H1 (cell line): ENCODE measurements at regions not wholly inside any gene's neighbourhood (a gene's known extent, or its start where the extent isn't known, plus 50 kb on each side); places are given as distances from the start of the nearest gene placed in this dataset.
A peak's percentile ranks its signal among the peaks of the same experiment; 100 is the strongest.

Experiments
- CTCF ChIA-PET: fragments of 300-600 bp; sonication (Branson Sonifier 250); formaldehyde crosslinking; loops from one replicate; lab custom pipeline; 2021; ENCODE audit not compliant: partially characterized antibody; lab: Charles Lee
- POLR2A ChIA-PET: fragments of 300-600 bp; sonication (Branson Sonifier 250); formaldehyde crosslinking; loops from one replicate; lab custom pipeline; 2021; ENCODE audit warnings: inconsistent platforms; ENCODE audit not compliant: partially characterized antibody; lab: Charles Lee
- DNase-seq, 2 experiments: peaks; one replicate each; pipeline versions ENCODE4 v3.0.0 to v3.0.0-alpha.2; 2010 to 2022; ENCODE audit warnings: low spot score in 2 of 2, low read depth in 1 of 2, mixed read lengths in 1 of 2
- FAIRE-seq: peaks from 2 replicates; lab custom pipeline; 2011; peaks lifted over from hg19 to GRCh38; lab: Jason Lieb, UNC
- H2AFZ ChIP-seq: 2 replicates; pipeline ENCODE4 v1.8.1; 2012; ENCODE audit warnings: low read length, inconsistent platforms
- H2AK5ac ChIP-seq: 2 replicates; pipeline ENCODE4 v1.6.1; 2013; ENCODE audit warnings: low read depth, low read length
- H2BK120ac ChIP-seq: replicated peaks from 2 replicates; pipeline ENCODE3; 2013; ENCODE audit warnings: low read depth, low read length, inconsistent platforms
- H2BK12ac ChIP-seq: 2 replicates; pipeline ENCODE4 v1.6.1; 2013; ENCODE audit warnings: low read depth, low read length
- H2BK15ac ChIP-seq: 2 replicates; pipeline ENCODE4 v1.6.1; 2013; ENCODE audit warnings: low read length
- H2BK20ac ChIP-seq: 2 replicates; pipeline ENCODE4 v1.6.1; 2013; ENCODE audit warnings: low read length
- H2BK5ac ChIP-seq: 2 replicates; pipeline ENCODE4 v1.6.1; 2013; ENCODE audit warnings: low read depth, low read length
- H3K14ac ChIP-seq: 2 replicates; pipeline ENCODE4 v1.6.1; 2013; ENCODE audit warnings: inconsistent platforms; ENCODE audit not compliant: insufficient read length
- H3K18ac ChIP-seq: 2 replicates; pipeline ENCODE4 v1.6.1; 2013; ENCODE audit warnings: low read length; ENCODE audit errors: extremely low read depth
- H3K23ac ChIP-seq: 2 replicates; pipeline ENCODE4 v1.6.1; 2013; ENCODE audit warnings: inconsistent platforms; ENCODE audit not compliant: insufficient read length
- H3K23me2 ChIP-seq: 2 replicates; pipeline ENCODE4 v1.6.1; 2013; ENCODE audit warnings: low read depth, low read length
- H3K27ac ChIP-seq: 2 replicates; pipeline ENCODE4 v1.6.1; 2011; ENCODE audit warnings: low read depth, low read length, inconsistent platforms
- H3K27me3 ChIP-seq, 4 experiments: replicated peaks in 1 of 4; 1 replicate in 1 of 4; 2 replicates in 3 of 4; pipeline versions ENCODE4 v1.6.1 to v1.8.1; 2011 to 2013; ENCODE audit warnings: low read length in 3 of 4, mild to moderate bottlenecking in 3 of 4, inconsistent platforms in 2 of 4, mixed read lengths in 2 of 4, moderate library complexity in 1 of 4; ENCODE audit not compliant: control insufficient read depth in 3 of 4, insufficient read depth in 3 of 4; ENCODE audit errors: extremely low read depth in 1 of 4
- H3K36me3 ChIP-seq, 4 experiments: 2 replicates each; pipeline versions ENCODE4 v1.6.1 to v1.8.1; 2011 to 2013; ENCODE audit warnings: mild to moderate bottlenecking in 4 of 4, low read length in 3 of 4, moderate library complexity in 2 of 4, control low read depth in 1 of 4, inconsistent platforms in 1 of 4; ENCODE audit not compliant: insufficient read depth in 4 of 4, control insufficient read depth in 2 of 4
- H3K4ac ChIP-seq: replicated peaks from 2 replicates; pipeline ENCODE3; 2013; ENCODE audit warnings: low read length, low read depth, mixed read lengths, inconsistent platforms; ENCODE audit not compliant: insufficient read length
- H3K4me1 ChIP-seq, 4 experiments: replicated peaks in 1 of 4; 1 replicate in 1 of 4; 2 replicates in 3 of 4; pipeline versions ENCODE4 v1.6.1 to v1.8.1; 2011 to 2013; ENCODE audit warnings: low read length in 3 of 4, inconsistent platforms in 2 of 4, mixed read lengths in 1 of 4; ENCODE audit not compliant: insufficient read depth in 4 of 4, control insufficient read depth in 3 of 4
- H3K4me2 ChIP-seq, 2 experiments: 2 replicates each; pipeline versions ENCODE4 v1.6.1 to v1.8.1; 2011 to 2013; ENCODE audit warnings: low read depth in 2 of 2, low read length in 2 of 2, control low read depth in 1 of 2, inconsistent platforms in 1 of 2, mild to moderate bottlenecking in 1 of 2; ENCODE audit not compliant: insufficient read depth in 1 of 2
- H3K4me3 ChIP-seq, 4 experiments: fragments of 200-600, 300-600 bp in 1 of 4; sonication (generic), shearing (Covaris generic), sonication (Bioruptor Twin) in 1 of 4; 2 replicates each; pipeline versions ENCODE4 v1.5.1 to v1.8.1; 2011 to 2016; ENCODE audit warnings: low read length in 4 of 4, low read depth in 3 of 4, control low read depth in 2 of 4, inconsistent platforms in 2 of 4, mild to moderate bottlenecking in 2 of 4, mixed read lengths in 1 of 4, moderate library complexity in 1 of 4; ENCODE audit not compliant: insufficient read depth in 2 of 4; ENCODE audit errors: extremely low read depth in 1 of 4
- H3K56ac ChIP-seq: replicated peaks from 2 replicates; pipeline ENCODE3; 2013; ENCODE audit warnings: low read depth, mild to moderate bottlenecking, mixed read lengths, low read length, inconsistent platforms; ENCODE audit not compliant: insufficient read length
- H3K79me1 ChIP-seq: 2 replicates; pipeline ENCODE4 v1.6.1; 2013; ENCODE audit warnings: low read depth, low read length, control low read depth
- H3K79me2 ChIP-seq, 2 experiments: 2 replicates each; pipeline versions ENCODE4 v1.6.1 to v1.8.1; 2012 to 2013; ENCODE audit warnings: low read length in 2 of 2, mild to moderate bottlenecking in 2 of 2, inconsistent platforms in 1 of 2; ENCODE audit not compliant: insufficient read depth in 2 of 2, control insufficient read depth in 1 of 2
- H3K9ac ChIP-seq, 4 experiments: replicated peaks in 1 of 4; 1 replicate in 1 of 4; 2 replicates in 3 of 4; pipeline versions ENCODE4 v1.6.1 to v1.8.1; 2011 to 2013; ENCODE audit warnings: low read depth in 3 of 4, low read length in 3 of 4, control low read depth in 2 of 4, mild to moderate bottlenecking in 2 of 4, moderate library complexity in 2 of 4, inconsistent platforms in 1 of 4; ENCODE audit errors: extremely low read depth in 1 of 4
- H3K9me3 ChIP-seq, 2 experiments: 2 replicates each; pipeline versions ENCODE4 v1.6.1 to v1.8.1; 2012 to 2013; ENCODE audit warnings: mild to moderate bottlenecking in 2 of 2, moderate library complexity in 2 of 2, control low read depth in 1 of 2, inconsistent platforms in 1 of 2, low read depth in 1 of 2, low read length in 1 of 2, mixed read lengths in 1 of 2; ENCODE audit not compliant: insufficient read depth in 2 of 2
- H4K20me1 ChIP-seq, 2 experiments: replicated peaks in 1 of 2; 2 replicates each; pipeline versions ENCODE3 to v1.8.1; 2011 to 2013; ENCODE audit warnings: inconsistent platforms in 2 of 2, low read length in 2 of 2, mild to moderate bottlenecking in 1 of 2; ENCODE audit not compliant: insufficient read depth in 2 of 2, control insufficient read depth in 1 of 2
- H4K5ac ChIP-seq: 2 replicates; pipeline ENCODE4 v1.6.1; 2013; ENCODE audit warnings: low read length, low read depth, mixed read lengths, inconsistent platforms; ENCODE audit not compliant: insufficient read length
- H4K8ac ChIP-seq: 2 replicates; pipeline ENCODE4 v1.8.0; 2013; ENCODE audit warnings: mild to moderate bottlenecking, moderate library complexity, low read length, inconsistent platforms; ENCODE audit not compliant: insufficient read depth; ENCODE audit errors: extremely low read depth
- H4K91ac ChIP-seq: replicated peaks from 2 replicates; pipeline ENCODE3; 2013; ENCODE audit warnings: low read length, mixed read lengths, inconsistent platforms; ENCODE audit not compliant: insufficient read length
- CBX5 ChIP-seq: fragments of 300-800, 300-1000 bp; sonication (generic); IDR thresholded peaks from 2 replicates; pipeline ENCODE4 v1.7.1; 2016; ENCODE audit warnings: antibody characterized with exemption, low read length, low read depth
- CEBPB ChIP-seq: IDR thresholded peaks from 2 replicates; pipeline ENCODE4 v1.6.1; 2012; ENCODE audit warnings: low read depth, low read length
- CREB1 ChIP-seq: IDR thresholded peaks from 2 replicates; pipeline ENCODE4 v1.6.1; 2012; ENCODE audit warnings: inconsistent platforms
- HDAC2 ChIP-seq, 2 experiments: fragments of 300-600 bp in 1 of 2; sonication (generic) in 1 of 2; IDR thresholded peaks; 2 replicates each; pipeline ENCODE4 v1.6.1; 2011 to 2012; ENCODE audit warnings: low read depth in 2 of 2, low read length in 2 of 2, mild to moderate bottlenecking in 2 of 2, moderate library complexity in 2 of 2, borderline replicate concordance in 1 of 2, inconsistent platforms in 1 of 2
- PHF8 ChIP-seq: fragments of 200-600 bp; sonication (generic); conservative IDR thresholded peaks from 2 replicates; pipeline ENCODE4 v1.7.1; 2012; ENCODE audit warnings: low read depth, mild to moderate bottlenecking, inconsistent platforms, low read length, moderate library complexity
- RFX5 ChIP-seq: IDR thresholded peaks from 2 replicates; pipeline ENCODE4 v1.6.1; 2011; ENCODE audit warnings: low read depth, low read length, improper control_type of control experiment, borderline replicate concordance
- SRF ChIP-seq: IDR thresholded peaks from 2 replicates; pipeline ENCODE4 v1.6.1; 2011; ENCODE audit warnings: mild to moderate bottlenecking, low read depth, low read length, moderate library complexity
- TAF1 ChIP-seq: IDR thresholded peaks from 2 replicates; pipeline ENCODE4 v1.6.1; 2011; ENCODE audit warnings: mild to moderate bottlenecking, low read depth, low read length
- WGBS, 2 experiments: shearing (Covaris generic) in 1 of 2; methylation state at CpG; one replicate each; pipeline versions ENCODE4 v1.1.6 to v1.1.7; 2013 to 2015; ENCODE audit warnings: low lambda C conversion rate in 2 of 2, mixed read lengths in 2 of 2, inconsistent platforms in 1 of 2, low coverage in 1 of 2, missing lambda C conversion rate in 1 of 2; ENCODE audit not compliant: insufficient replicate concordance in 2 of 2, insufficient coverage in 1 of 2, insufficient read length in 1 of 2; ENCODE audit errors: extremely low coverage in 1 of 2, missing lambda C conversion rate in 1 of 2; 5-methylcytosine and 5-hydroxymethylcytosine counted together
- TF ChIP-seq, protein P1 (sequence below): IDR thresholded peaks from 2 replicates; pipeline ENCODE4 v1.6.1; 2012; ENCODE audit warnings: low read length, inconsistent platforms

DNA sequence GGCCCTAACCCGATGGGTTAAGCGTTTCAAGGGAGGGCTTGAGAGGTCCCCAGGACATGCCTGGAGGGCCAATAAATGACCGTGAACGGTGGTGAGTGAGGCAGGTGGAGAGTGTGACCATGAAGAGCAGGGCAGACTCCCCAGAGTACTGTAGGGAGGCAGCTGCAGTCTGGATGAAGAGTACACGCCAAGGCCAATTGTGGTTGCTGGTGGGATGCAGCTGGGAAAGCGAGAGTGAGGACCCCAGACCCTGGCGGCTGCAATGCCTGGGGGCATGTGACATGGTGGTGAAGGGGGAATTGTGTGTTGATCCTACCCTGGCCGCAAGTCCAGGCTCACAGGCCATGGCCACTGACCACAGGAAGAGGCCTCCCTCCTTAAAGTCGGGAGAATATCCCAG is 62.9 kb downstream of the TMEM235 start:
- Histone ChIP-seq H3K4me1 (no peaks in the 10 kb centered on the region; a peak in 2 of 7 replicates), H2BK15ac (0 out of 2 replicates have a peak overlapping the region, but pooled peaks have one; percentile 61), H3K4me3 (no peak overlapping the region), H3K56ac (no peak overlapping the region), H2BK120ac (no peak overlapping the region), H3K4ac (no peak overlapping the region), H4K8ac (no peak overlapping the region), H2AK5ac (no peak overlapping the region), H3K18ac (peak overlapping the region; percentile 32; the same call in 1 of the 2 replicates), H3K27ac (no peak overlapping the region), H3K79me1 (no peaks in the 10 kb centered on the region), H3K27me3 (no peaks in the 10 kb centered on the region), H2BK5ac (peak overlapping the region; percentile 52; the same call in 1 of the 2 replicates), H3K36me3 (no peaks in the 10 kb centered on the region), H4K91ac (no peak overlapping the region), H3K9me3 (no peaks in the 10 kb centered on the region), H2AFZ (no peak overlapping the region; the same call in 1 of the 2 replicates), H3K9ac (no peak overlapping the region), H3K14ac (no peak overlapping the region), H2BK12ac (peak overlapping the region; percentile 50; the same call in 1 of the 2 replicates), H3K23me2 (peaks cover 3% of the 10 kb centered on the region; the same call in 1 of the 2 replicates), H3K79me2 (no peaks in the 10 kb centered on the region), H4K20me1 (peaks cover 0 to 2% of the 10 kb centered on the region in 2 experiments), H3K23ac (no peak overlapping the region), H2BK20ac (no peak overlapping the region), H3K4me2 (no peak overlapping the region), H4K5ac (no peak overlapping the region)
- WGBS, 2 experiments: 83% methylated on average over 9 of the region's 9 CpGs; no CpG with 5 or more reads in 1 of the 2 experiments
- no peak for DNase-seq
- TF ChIP-seq RFX5 (no peak), HDAC2 (IDR thresholded peaks at IDR 0.05; ENCODE audit: borderline replicate concordance in 1 of 2, low read depth in 2 of 2, low read length in 2 of 2) (no peak), CREB1 (no peak), CEBPB (no peak), SRF (no peak), CBX5 (no peak), TAF1 (no peak), PHF8 (no peak)
- TF ChIP-seq, protein P1, sequence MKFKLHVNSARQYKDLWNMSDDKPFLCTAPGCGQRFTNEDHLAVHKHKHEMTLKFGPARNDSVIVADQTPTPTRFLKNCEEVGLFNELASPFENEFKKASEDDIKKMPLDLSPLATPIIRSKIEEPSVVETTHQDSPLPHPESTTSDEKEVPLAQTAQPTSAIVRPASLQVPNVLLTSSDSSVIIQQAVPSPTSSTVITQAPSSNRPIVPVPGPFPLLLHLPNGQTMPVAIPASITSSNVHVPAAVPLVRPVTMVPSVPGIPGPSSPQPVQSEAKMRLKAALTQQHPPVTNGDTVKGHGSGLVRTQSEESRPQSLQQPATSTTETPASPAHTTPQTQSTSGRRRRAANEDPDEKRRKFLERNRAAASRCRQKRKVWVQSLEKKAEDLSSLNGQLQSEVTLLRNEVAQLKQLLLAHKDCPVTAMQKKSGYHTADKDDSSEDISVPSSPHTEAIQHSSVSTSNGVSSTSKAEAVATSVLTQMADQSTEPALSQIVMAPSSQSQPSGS: no peak
- ChIA-PET POLR2A (interaction anchor here (1.0 kb wide), 1 partner anchor 31 kb away, joined by 3 read pairs; no protein-coding TSS in a partner anchor), CTCF (interaction anchor here (1.1 kb wide), 2 partner anchors 71 to 127 kb away, joined by 3 read pairs; no protein-coding TSS in a partner anchor)
- no peak for FAIRE-seq
